ENCODE measurements at regions not wholly inside any gene's neighbourhood (a gene's known extent, or its start where the extent isn't known, plus 50 kb on each side); places are given as distances from the start of the nearest gene placed in this dataset.

DNA sequence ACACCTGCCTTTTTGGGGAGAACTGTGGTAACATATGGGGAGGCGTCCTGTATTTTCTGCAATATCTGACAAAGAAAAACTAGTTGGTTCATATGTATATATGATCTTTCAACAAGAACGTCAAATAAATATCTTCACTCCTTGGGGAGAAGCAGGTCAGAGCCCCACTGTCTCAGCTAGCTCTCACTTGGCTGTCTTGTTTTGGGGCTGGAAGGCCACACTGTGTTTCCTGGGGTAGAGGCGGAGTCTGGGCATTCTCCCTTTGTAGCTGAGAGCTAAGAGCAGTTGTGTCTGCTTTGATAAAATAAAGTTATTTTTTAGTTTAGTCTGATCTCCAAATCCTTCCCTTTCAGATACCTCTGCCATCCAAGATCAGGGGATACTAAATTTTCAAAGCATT is 83.9 kb upstream of the IGFBP3 start:
- Histone ChIP-seq H2AFZ (ENCODE audit: low read length) (no peak overlapping the region), H3K79me1 (ENCODE audit: low read depth, low read length) (no peaks in the 10 kb centered on the region), H2BK120ac (replicated peaks; ENCODE audit: low read depth, low read length) (no peak overlapping the region), H4K5ac (ENCODE audit: insufficient read length, low read depth, low read length) (no peak overlapping the region), H3K36me3 (ENCODE audit: control insufficient read depth in 2 of 4, insufficient read depth in 4 of 4, low read length in 3 of 4) (no peaks in the 10 kb centered on the region), H3K9me3 (ENCODE audit: insufficient read depth in 2 of 2, low read depth in 1 of 2, low read length in 1 of 2) (no peaks in the 10 kb centered on the region), H3K14ac (ENCODE audit: insufficient read length) (no peak overlapping the region), H2BK5ac (ENCODE audit: low read depth, low read length) (no peak overlapping the region), H3K9ac (replicated peaks in 1 of 4; ENCODE audit: extremely low read depth in 1 of 4, low read depth in 3 of 4, low read length in 3 of 4) (no peak overlapping the region), H2BK20ac (ENCODE audit: low read length) (no peak overlapping the region), H3K4me2 (ENCODE audit: insufficient read depth in 1 of 2, low read depth in 2 of 2, low read length in 2 of 2) (no peak overlapping the region), H2BK12ac (ENCODE audit: low read depth, low read length) (no peak overlapping the region), H3K79me2 (ENCODE audit: control insufficient read depth in 1 of 2, insufficient read depth in 2 of 2, low read length in 2 of 2) (no peaks in the 10 kb centered on the region), H3K56ac (replicated peaks; ENCODE audit: insufficient read length, low read depth, low read length) (no peak overlapping the region), H3K18ac (ENCODE audit: extremely low read depth, low read length) (no peak overlapping the region), H4K20me1 (replicated peaks in 1 of 2; ENCODE audit: control insufficient read depth in 1 of 2, insufficient read depth in 2 of 2, low read length in 2 of 2) (no peaks in the 10 kb centered on the region), H3K4me1 (replicated peaks in 1 of 4; ENCODE audit: control insufficient read depth in 3 of 4, insufficient read depth in 4 of 4, low read length in 3 of 4) (no peaks in the 10 kb centered on the region), H3K23me2 (ENCODE audit: low read depth, low read length) (no peaks in the 10 kb centered on the region), H3K27me3 (replicated peaks in 1 of 4; ENCODE audit: control insufficient read depth in 3 of 4, extremely low read depth in 1 of 4, insufficient read depth in 3 of 4, low read length in 3 of 4) (no peaks in the 10 kb centered on the region), H2AK5ac (ENCODE audit: low read depth, low read length) (no peak overlapping the region), H3K27ac (ENCODE audit: low read depth, low read length) (no peak overlapping the region), H2BK15ac (ENCODE audit: low read length) (no peak overlapping the region), H4K91ac (replicated peaks; ENCODE audit: insufficient read length, low read length) (no peak overlapping the region), H4K8ac (ENCODE audit: extremely low read depth, insufficient read depth, low read length) (no peak overlapping the region), H3K4me3 (ENCODE audit: extremely low read depth in 1 of 4, insufficient read depth in 2 of 4, low read depth in 3 of 4, low read length in 4 of 4) (no peak overlapping the region), H3K4ac (replicated peaks; ENCODE audit: insufficient read length, low read depth, low read length) (no peak overlapping the region), H3K23ac (ENCODE audit: insufficient read length) (no peak overlapping the region)
- FAIRE-seq = no peak
- no peak for TF ChIP-seq GABPA (IDR thresholded peaks at IDR 0.05; ENCODE audit: borderline replicate concordance, insufficient read depth, low read length)
- POLR2A ChIA-PET (ENCODE audit: partially characterized antibody) = no interaction called here
- WGBS, 2 experiments (ENCODE audit: extremely low coverage in 1 of 2, insufficient coverage in 1 of 2, insufficient read length in 1 of 2, insufficient replicate concordance in 2 of 2, low coverage in 1 of 2, low lambda C conversion rate in 2 of 2, missing lambda C conversion rate in 1 of 2) = 94% methylated on average over 3 of the region's 3 CpGs; no CpG with 5 or more reads in 1 of the 2 experiments
- CTCF ChIA-PET (ENCODE audit: partially characterized antibody) = interaction anchor here (1.0 to 1.5 kb wide), 2 partner anchors 20 to 125 kb away, joined by 3 read pairs; no protein-coding TSS in a partner anchor
- no peak for DNase-seq (ENCODE audit: low read depth in 1 of 2, low spot score in 2 of 2)

Measured in H1 (cell line).